GM10266 (cell line): ENCODE measurements at regions not wholly inside any gene's neighbourhood (a gene's known extent, or its start where the extent isn't known, plus 50 kb on each side); places are given as distances from the start of the nearest gene placed in this dataset.

Source experiments
- DNase-seq: peaks from one replicate; pipeline ENCODE4 v3.0.0; 2012; ENCODE audit errors: extremely low spot score
- CTCF ChIP-seq: IDR thresholded peaks from 2 replicates; pipeline ENCODE4 v1.5.1; 2012; ENCODE audit warnings: mild to moderate bottlenecking, low read depth; ENCODE audit not compliant: control insufficient read depth, insufficient read depth; ENCODE audit errors: missing control alignments

GRCh38 chr6:40788661-40789655 lies 201.8 kb upstream of the LRFN2 start:
- peak; percentile 27 for DNase-seq
- TF ChIP-seq CTCF: no peak

- DNase-seq: no peak
- TF ChIP-seq CTCF: no peak
Observed at GRCh38 chr6:40782355-40782754, 195.2 kb upstream of the LRFN2 start.

GRCh38 chr6:40780637-40781036 lies 193.5 kb upstream of the LRFN2 start:
- no peak for DNase-seq
- TF ChIP-seq CTCF: no peak

GRCh38 chr6:40779409-40779808 lies 192.2 kb upstream of the LRFN2 start:
- no peak for DNase-seq
- TF ChIP-seq CTCF: no peak

GRCh38 chr6:40778918-40779317 lies 191.8 kb upstream of the LRFN2 start:
- no peak for DNase-seq
- no peak for TF ChIP-seq CTCF

GRCh38 chr6:40778196-40778595 lies 191.0 kb upstream of the LRFN2 start:
- DNase-seq: no peak
- no peak for TF ChIP-seq CTCF

- DNase-seq: no peak
- no peak for TF ChIP-seq CTCF
Observed at GRCh38 chr6:40774932-40775331, 187.8 kb upstream of the LRFN2 start.
